GM23248 (cell line): ENCODE measurements at regions not wholly inside any gene's neighbourhood (a gene's known extent, or its start where the extent isn't known, plus 50 kb on each side); places are given as distances from the start of the nearest gene placed in this dataset.

Source experiments
- DNase-seq: peaks from one replicate; pipeline ENCODE4 v3.0.0-alpha.2; 2015
- H2AFZ ChIP-seq: fragments of 200-600 bp; sonication (generic); 2 replicates; pipeline ENCODE4 v1.6.1; 2016; ENCODE audit warnings: antibody characterized with exemption
- H3F3A ChIP-seq: fragments of 200-600 bp; sonication (generic); 2 replicates; pipeline ENCODE4 v1.6.1; 2016; ENCODE audit warnings: mild to moderate bottlenecking, antibody characterized with exemption, mixed run types; ENCODE audit not compliant: insufficient read depth
- H3K27ac ChIP-seq: fragments of 200-600 bp; sonication (generic); 2 replicates; pipeline ENCODE4 v1.5.1; 2016; ENCODE audit warnings: mild to moderate bottlenecking
- H3K27me3 ChIP-seq: fragments of 200-600 bp; sonication (generic); replicated peaks from 2 replicates; pipeline ENCODE4 v1.6.1; 2016; ENCODE audit warnings: mild to moderate bottlenecking; ENCODE audit not compliant: insufficient read depth
- H3K36me3 ChIP-seq: fragments of 200-600 bp; sonication (generic); 2 replicates; pipeline ENCODE4 v1.6.1; 2016; ENCODE audit warnings: low read depth, mild to moderate bottlenecking
- H3K4me1 ChIP-seq: fragments of 200-600 bp; sonication (generic); 2 replicates; pipeline ENCODE4 v1.6.1; 2016; ENCODE audit warnings: mild to moderate bottlenecking; ENCODE audit not compliant: insufficient read depth
- H3K4me2 ChIP-seq: fragments of 200-600 bp; sonication (generic); one replicate; pipeline ENCODE4 v1.6.1; 2016; ENCODE audit warnings: mild to moderate bottlenecking; ENCODE audit not compliant: unreplicated experiment
- H3K4me3 ChIP-seq: fragments of 200-600 bp; sonication (generic); 2 replicates; pipeline ENCODE4 v1.5.1; 2016; ENCODE audit warnings: mild to moderate bottlenecking
- H3K79me2 ChIP-seq: fragments of 200-600 bp; sonication (generic); 2 replicates; pipeline ENCODE4 v1.6.1; 2016; ENCODE audit warnings: mild to moderate bottlenecking; ENCODE audit not compliant: insufficient read depth
- H3K9ac ChIP-seq: fragments of 200-600 bp; sonication (generic); 2 replicates; pipeline ENCODE4 v1.6.1; 2016; ENCODE audit warnings: mild to moderate bottlenecking
- H3K9me2 ChIP-seq: fragments of 200-600 bp; sonication (generic); 2 replicates; pipeline ENCODE4 v1.6.1; 2016; ENCODE audit warnings: mixed run types, mild to moderate bottlenecking, moderate library complexity; ENCODE audit not compliant: insufficient read depth
- H3K9me3 ChIP-seq: fragments of 200-600 bp; sonication (generic); one replicate; pipeline ENCODE4 v1.6.1; 2017; ENCODE audit warnings: low read depth
- H4K20me1 ChIP-seq: fragments of 200-600 bp; sonication (generic); 2 replicates; pipeline ENCODE4 v1.6.0; 2016; ENCODE audit not compliant: insufficient read depth
- EZH2 ChIP-seq: fragments of 200-600 bp; sonication (generic); IDR thresholded peaks from 2 replicates; pipeline ENCODE4 v1.6.1; 2018; ENCODE audit warnings: antibody characterized with exemption, mild to moderate bottlenecking; ENCODE audit not compliant: insufficient read depth, poor library complexity, severe bottlenecking
- EZH2phosphoT487 ChIP-seq: fragments of 200-600 bp; sonication (generic); IDR thresholded peaks from 2 replicates; pipeline ENCODE4 v1.6.1; 2018; ENCODE audit warnings: antibody characterized with exemption, moderate library complexity, mild to moderate bottlenecking, low read depth; ENCODE audit not compliant: insufficient read depth
- WGBS, 2 experiments: methylation state at CpG; one replicate each; pipeline ENCODE4 v1.1.6; 2015 to 2017; ENCODE audit warnings: low lambda C conversion rate in 2 of 2, low coverage in 1 of 2; ENCODE audit errors: missing lambda C conversion rate in 2 of 2; 5-methylcytosine and 5-hydroxymethylcytosine counted together
- in situ Hi-C: fragments of 300-500 bp; cut with MboI; formaldehyde crosslinking; loops from 2 replicates; pipeline ENCODE4 v1.15.0; 2020

DNA sequence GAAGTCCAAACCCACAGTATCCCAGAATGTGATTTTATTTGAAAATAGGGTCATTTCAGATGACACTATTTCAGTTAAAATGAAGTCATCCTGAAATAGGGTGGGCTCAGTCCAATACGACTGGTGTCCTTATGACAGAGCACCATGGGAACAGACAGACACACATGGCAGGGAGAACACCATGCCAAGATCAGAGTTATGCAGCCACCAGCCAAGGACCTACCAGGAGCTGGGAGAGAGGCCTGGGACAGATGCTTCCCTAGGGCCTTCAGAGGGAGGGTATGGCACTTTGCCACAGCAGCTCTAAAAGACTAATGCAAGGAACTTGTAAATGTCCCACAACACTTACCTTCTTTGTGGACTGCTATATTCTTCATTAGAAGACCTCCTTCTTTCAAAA is 226.5 kb downstream of the NEBL start:
- DNase-seq, result no peak
- Histone ChIP-seq H3K27me3 (no peaks in the 10 kb centered on the region), H3F3A (no peaks in the 10 kb centered on the region), H3K79me2 (no peaks in the 10 kb centered on the region), H2AFZ (no peak overlapping the region), H3K9me3 (no peaks in the 10 kb centered on the region), H3K4me1 (no peaks in the 10 kb centered on the region), H4K20me1 (no peaks in the 10 kb centered on the region), H3K9ac (no peak overlapping the region), H3K27ac (no peak overlapping the region), H3K9me2 (no peaks in the 10 kb centered on the region), H3K4me2 (no peak overlapping the region), H3K36me3 (no peaks in the 10 kb centered on the region), H3K4me3 (no peak overlapping the region)
- in situ Hi-C loops, result no loop called here
- WGBS, 2 experiments, result 0 to 7% methylated on average over 1 of the region's 1 CpG
- TF ChIP-seq EZH2phosphoT487 (no peak), EZH2 (no peak)

DNA sequence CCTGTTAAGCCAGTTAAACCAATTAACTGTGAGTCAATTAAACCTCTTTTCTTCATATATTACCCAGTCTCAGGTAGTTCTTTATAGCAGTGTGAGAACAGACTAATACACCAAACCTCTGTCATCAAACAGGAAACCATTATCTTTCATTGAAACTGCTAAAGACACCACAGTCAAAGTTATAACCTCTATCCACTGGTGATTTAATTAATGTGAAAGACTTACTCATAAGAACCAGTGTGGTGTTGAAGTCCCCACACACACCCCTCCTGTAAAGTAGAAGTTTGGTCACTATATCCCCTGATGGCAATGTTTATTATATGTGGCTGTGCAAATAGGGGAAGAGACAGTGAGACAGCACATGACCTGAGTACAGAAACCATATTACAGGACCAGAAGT is 228.1 kb downstream of the NEBL start:
- H3K4me1 ChIP-seq, result no peaks in the 10 kb centered on the region
- no peaks in the 10 kb centered on the region for H3K27me3 ChIP-seq
- no peaks in the 10 kb centered on the region for H3F3A ChIP-seq
- no peak overlapping the region for H3K9ac ChIP-seq
- no peaks in the 10 kb centered on the region for H4K20me1 ChIP-seq
- no peaks in the 10 kb centered on the region for H3K36me3 ChIP-seq
- H3K4me3 ChIP-seq, result no peak overlapping the region
- H3K4me2 ChIP-seq, result no peak overlapping the region
- H3K79me2 ChIP-seq, result no peaks in the 10 kb centered on the region
- no peak for DNase-seq
- no peaks in the 10 kb centered on the region for H3K9me2 ChIP-seq
- in situ Hi-C loops, result no loop called here
- TF ChIP-seq EZH2, result no peak
- no peak for TF ChIP-seq EZH2phosphoT487
- no peak overlapping the region for H2AFZ ChIP-seq
- H3K27ac ChIP-seq, result no peak overlapping the region
- H3K9me3 ChIP-seq, result no peaks in the 10 kb centered on the region

DNA sequence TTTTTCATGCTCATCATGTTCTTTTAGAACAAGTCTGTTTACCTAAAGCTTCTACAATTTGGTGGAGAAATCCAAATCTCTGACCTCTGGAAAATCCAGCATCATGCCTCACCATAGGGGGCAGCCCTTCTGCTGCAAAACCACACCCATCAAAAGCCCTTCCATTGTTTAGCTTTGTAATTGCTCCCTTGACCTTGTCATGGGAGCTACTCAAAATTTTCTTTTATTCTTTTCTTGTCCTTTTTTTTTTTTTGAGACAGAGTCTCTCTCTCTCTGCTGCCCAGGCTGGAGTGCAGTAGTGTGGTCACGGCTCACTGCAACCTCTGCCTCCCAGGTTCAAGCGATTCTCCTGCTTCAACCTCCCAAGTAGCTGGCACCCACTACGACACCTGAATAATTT is 234.4 kb downstream of the NEBL start:
- Histone ChIP-seq H4K20me1 (no peaks in the 10 kb centered on the region), H3K27me3 (no peaks in the 10 kb centered on the region), H3K36me3 (no peaks in the 10 kb centered on the region), H3K9me3 (no peaks in the 10 kb centered on the region), H3K4me1 (no peaks in the 10 kb centered on the region), H2AFZ (no peak overlapping the region), H3K4me2 (no peak overlapping the region), H3K9me2 (no peaks in the 10 kb centered on the region), H3K9ac (no peak overlapping the region), H3K79me2 (no peaks in the 10 kb centered on the region), H3K27ac (no peak overlapping the region), H3F3A (no peaks in the 10 kb centered on the region), H3K4me3 (no peak overlapping the region)
- DNase-seq, result no peak
- WGBS, 2 experiments, result 42 to 43% methylated on average over 3 of the region's 3 CpGs
- in situ Hi-C loops, result no loop called here
- TF ChIP-seq EZH2phosphoT487, result no peak
- no peak for TF ChIP-seq EZH2

DNA sequence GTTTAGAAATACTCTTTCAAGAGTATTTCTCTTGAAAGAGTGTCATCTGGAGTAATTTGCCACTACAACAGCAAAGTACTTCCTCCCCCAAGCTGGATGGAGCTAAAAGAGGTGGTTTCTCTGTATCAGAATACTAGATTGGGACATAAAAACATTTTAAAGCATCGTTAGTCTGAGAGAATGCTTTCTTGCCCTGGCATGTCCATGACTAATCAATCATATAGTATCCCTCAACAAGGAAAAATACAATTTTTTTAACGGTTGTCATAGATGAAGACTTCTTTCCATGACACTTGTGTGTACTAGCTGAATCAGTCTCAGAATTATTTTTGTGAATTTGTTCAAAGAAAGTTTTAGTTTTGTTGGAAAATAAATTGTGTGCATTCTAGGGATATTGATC is 237.9 kb downstream of the NEBL start:
- no peak overlapping the region for H3K4me3 ChIP-seq
- no peaks in the 10 kb centered on the region for H3K9me3 ChIP-seq
- H2AFZ ChIP-seq, result no peak overlapping the region
- no peaks in the 10 kb centered on the region for H3K36me3 ChIP-seq
- in situ Hi-C loops, result no loop called here
- H3K27me3 ChIP-seq, result no peaks in the 10 kb centered on the region
- H3F3A ChIP-seq, result no peaks in the 10 kb centered on the region
- no peaks in the 10 kb centered on the region for H4K20me1 ChIP-seq
- H3K9me2 ChIP-seq, result no peaks in the 10 kb centered on the region
- no peak overlapping the region for H3K9ac ChIP-seq
- WGBS, 2 experiments, result 23 to 24% methylated on average over 2 of the region's 2 CpGs
- no peak overlapping the region for H3K4me2 ChIP-seq
- TF ChIP-seq EZH2, result no peak
- no peak for TF ChIP-seq EZH2phosphoT487
- no peaks in the 10 kb centered on the region for H3K79me2 ChIP-seq
- DNase-seq, result no peak
- H3K27ac ChIP-seq, result no peak overlapping the region
- no peaks in the 10 kb centered on the region for H3K4me1 ChIP-seq

DNA sequence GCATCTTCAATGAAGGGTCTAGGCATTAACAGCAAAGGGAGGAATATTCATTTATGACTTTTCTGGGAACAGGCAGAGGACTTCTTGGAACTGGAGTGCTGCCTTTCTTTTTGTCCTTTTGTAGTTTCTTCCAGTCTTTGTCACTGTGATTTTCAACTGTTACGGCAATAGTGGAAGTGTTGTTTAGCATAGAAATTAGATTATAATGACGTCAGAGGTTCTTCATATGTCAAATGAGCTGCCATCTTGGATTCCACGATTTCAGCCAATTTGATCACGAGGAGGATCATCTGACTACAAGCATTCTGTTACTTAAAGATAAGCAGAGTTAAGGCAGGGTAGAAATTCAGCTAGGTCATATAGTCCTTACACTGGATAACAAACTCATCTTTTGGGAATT is 239.0 kb downstream of the NEBL start:
- Histone ChIP-seq H3K9me3 (no peaks in the 10 kb centered on the region), H3F3A (no peaks in the 10 kb centered on the region), H4K20me1 (no peaks in the 10 kb centered on the region), H3K9me2 (no peaks in the 10 kb centered on the region), H3K79me2 (no peaks in the 10 kb centered on the region), H3K4me2 (no peak overlapping the region), H2AFZ (no peak overlapping the region), H3K27me3 (no peaks in the 10 kb centered on the region), H3K36me3 (no peaks in the 10 kb centered on the region), H3K27ac (no peak overlapping the region), H3K4me1 (no peaks in the 10 kb centered on the region), H3K9ac (no peak overlapping the region), H3K4me3 (no peak overlapping the region)
- TF ChIP-seq EZH2phosphoT487, result no peak
- no peak for TF ChIP-seq EZH2
- WGBS, 2 experiments, result 32 to 36% methylated on average over 4 of the region's 4 CpGs
- in situ Hi-C loops, result no loop called here
- no peak for DNase-seq
